ENCODE measurements at regions not wholly inside any gene's neighbourhood (a gene's known extent, or its start where the extent isn't known, plus 50 kb on each side); places are given as distances from the start of the nearest gene placed in this dataset.

GRCh38 chr15:89406940-89407607, 72.5 kb upstream of the POLG start:
- no peak for TF ChIP-seq CREB1 (IDR thresholded peaks at IDR 0.05; ENCODE audit: low read depth)
- no peak for TF ChIP-seq TAF1 (IDR thresholded peaks at IDR 0.05; ENCODE audit: low read depth)
- TF ChIP-seq REST (IDR thresholded peaks at IDR 0.05; ENCODE audit: low read depth), result no peak
- no peak for TF ChIP-seq MAX (IDR thresholded peaks at IDR 0.05)
- TF ChIP-seq YY1 (IDR thresholded peaks at IDR 0.05; ENCODE audit: low read depth), result no peak
- TF ChIP-seq RAD21 (IDR thresholded peaks at IDR 0.05; ENCODE audit: low read depth), result no peak
- no peak for TF ChIP-seq CEBPB (IDR thresholded peaks at IDR 0.05)

- no peak for TF ChIP-seq TAF1 (IDR thresholded peaks at IDR 0.05; ENCODE audit: low read depth)
- TF ChIP-seq ZBTB7A (IDR thresholded peaks at IDR 0.05; ENCODE audit: low read depth), result no peak
- TF ChIP-seq CEBPB (IDR thresholded peaks at IDR 0.05), result no peak
- TF ChIP-seq NFIC (IDR thresholded peaks at IDR 0.05), result no peak
- TF ChIP-seq MAX (IDR thresholded peaks at IDR 0.05), result no peak
- no peak for TF ChIP-seq RAD21 (IDR thresholded peaks at IDR 0.05; ENCODE audit: low read depth)
- TF ChIP-seq TCF12 (IDR thresholded peaks at IDR 0.05; ENCODE audit: low read depth), result no peak
- TF ChIP-seq CREB1 (IDR thresholded peaks at IDR 0.05; ENCODE audit: low read depth), result no peak
- TF ChIP-seq USF1 (IDR thresholded peaks at IDR 0.05), result no peak
- no peak for TF ChIP-seq YY1 (IDR thresholded peaks at IDR 0.05; ENCODE audit: low read depth)
- no peak for TF ChIP-seq EGR1 (IDR thresholded peaks at IDR 0.05)
- no peak for TF ChIP-seq TEAD4 (IDR thresholded peaks at IDR 0.05)
- no peak for TF ChIP-seq REST (IDR thresholded peaks at IDR 0.05; ENCODE audit: low read depth)
- TF ChIP-seq EP300 (IDR thresholded peaks at IDR 0.05; ENCODE audit: borderline replicate concordance), result no peak
- TF ChIP-seq FOXM1 (IDR thresholded peaks at IDR 0.05; ENCODE audit: borderline replicate concordance, low read depth), result no peak
Observed at GRCh38 chr15:89406218-89406939, 71.8 kb upstream of the POLG start.

GRCh38 chr15:89405494-89405893, 70.9 kb upstream of the POLG start:
- TF ChIP-seq FOXM1 (IDR thresholded peaks at IDR 0.05; ENCODE audit: borderline replicate concordance, low read depth) (no peak), EGR1 (IDR thresholded peaks at IDR 0.05) (no peak), NFIC (IDR thresholded peaks at IDR 0.05) (no peak), TAF1 (IDR thresholded peaks at IDR 0.05; ENCODE audit: low read depth) (no peak), CREB1 (IDR thresholded peaks at IDR 0.05; ENCODE audit: low read depth) (no peak), CEBPB (IDR thresholded peaks at IDR 0.05) (no peak), TCF12 (IDR thresholded peaks at IDR 0.05; ENCODE audit: low read depth) (no peak), TEAD4 (IDR thresholded peaks at IDR 0.05) (no peak), EP300 (IDR thresholded peaks at IDR 0.05; ENCODE audit: borderline replicate concordance) (no peak), ZBTB7A (IDR thresholded peaks at IDR 0.05; ENCODE audit: low read depth) (no peak), REST (IDR thresholded peaks at IDR 0.05; ENCODE audit: low read depth) (no peak), USF1 (IDR thresholded peaks at IDR 0.05) (no peak), RAD21 (IDR thresholded peaks at IDR 0.05; ENCODE audit: low read depth) (no peak), YY1 (IDR thresholded peaks at IDR 0.05; ENCODE audit: low read depth) (no peak), MAX (IDR thresholded peaks at IDR 0.05) (no peak)

GRCh38 chr15:89404023-89404422, 69.4 kb upstream of the POLG start:
- TF ChIP-seq USF1 (IDR thresholded peaks at IDR 0.05) (no peak), MAX (IDR thresholded peaks at IDR 0.05) (no peak), FOXM1 (IDR thresholded peaks at IDR 0.05; ENCODE audit: borderline replicate concordance, low read depth) (no peak), CREB1 (IDR thresholded peaks at IDR 0.05; ENCODE audit: low read depth) (no peak), YY1 (IDR thresholded peaks at IDR 0.05; ENCODE audit: low read depth) (no peak), TCF12 (IDR thresholded peaks at IDR 0.05; ENCODE audit: low read depth) (no peak), TEAD4 (IDR thresholded peaks at IDR 0.05) (no peak)
